HL-60 (cell line): ENCODE measurements at regions not wholly inside any gene's neighbourhood (a gene's known extent, or its start where the extent isn't known, plus 50 kb on each side); places are given as distances from the start of the nearest gene placed in this dataset.

ENCODE experiments used
- GABPA ChIP-seq: IDR thresholded peaks from 2 replicates; pipeline ENCODE4 v1.6.1; 2012; ENCODE audit warnings: low read depth
- TF ChIP-seq, protein P1 (sequence below): IDR thresholded peaks from one replicate; pipeline ENCODE4 v1.5.1; 2011; ENCODE audit warnings: low read length, control low read depth, inconsistent platforms; ENCODE audit not compliant: insufficient read depth

DNA sequence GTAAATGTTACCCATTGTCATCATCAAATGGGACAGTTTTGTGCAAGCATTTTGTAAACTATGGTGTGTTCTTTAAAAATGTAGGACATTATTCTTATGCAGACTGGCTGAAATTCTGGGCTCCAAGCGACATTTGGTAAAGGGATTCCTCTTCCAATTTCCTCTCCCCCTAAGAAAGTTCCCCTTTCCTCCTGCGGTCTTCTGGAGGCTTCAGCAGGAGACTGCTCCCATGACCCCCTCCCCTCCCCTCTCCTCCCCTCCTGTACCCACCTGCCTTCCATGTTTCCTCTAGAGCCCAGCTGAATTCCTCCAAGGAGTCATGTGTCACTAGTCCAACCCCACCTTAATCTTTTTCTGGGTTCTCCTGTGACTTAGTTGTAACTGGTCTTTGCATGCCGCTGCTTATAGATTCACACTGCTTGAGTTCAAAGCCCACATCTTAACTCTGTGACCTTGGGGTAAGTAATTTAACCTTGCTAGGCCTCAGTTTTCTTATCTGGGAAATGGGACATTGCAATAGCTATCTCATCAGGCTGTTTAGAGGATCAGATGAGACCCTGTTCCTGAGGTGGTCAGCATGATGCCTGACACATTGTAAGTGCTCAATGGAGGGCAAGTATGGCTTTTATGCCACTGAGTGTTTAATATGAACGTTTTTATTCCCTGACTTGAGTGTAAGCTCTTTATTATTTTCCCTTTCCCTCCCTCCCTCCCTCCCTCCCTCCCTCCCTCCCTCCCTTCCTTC lies 69.9 kb upstream of the WDR26 start:
- no peak for TF ChIP-seq GABPA
- TF ChIP-seq, protein P1, sequence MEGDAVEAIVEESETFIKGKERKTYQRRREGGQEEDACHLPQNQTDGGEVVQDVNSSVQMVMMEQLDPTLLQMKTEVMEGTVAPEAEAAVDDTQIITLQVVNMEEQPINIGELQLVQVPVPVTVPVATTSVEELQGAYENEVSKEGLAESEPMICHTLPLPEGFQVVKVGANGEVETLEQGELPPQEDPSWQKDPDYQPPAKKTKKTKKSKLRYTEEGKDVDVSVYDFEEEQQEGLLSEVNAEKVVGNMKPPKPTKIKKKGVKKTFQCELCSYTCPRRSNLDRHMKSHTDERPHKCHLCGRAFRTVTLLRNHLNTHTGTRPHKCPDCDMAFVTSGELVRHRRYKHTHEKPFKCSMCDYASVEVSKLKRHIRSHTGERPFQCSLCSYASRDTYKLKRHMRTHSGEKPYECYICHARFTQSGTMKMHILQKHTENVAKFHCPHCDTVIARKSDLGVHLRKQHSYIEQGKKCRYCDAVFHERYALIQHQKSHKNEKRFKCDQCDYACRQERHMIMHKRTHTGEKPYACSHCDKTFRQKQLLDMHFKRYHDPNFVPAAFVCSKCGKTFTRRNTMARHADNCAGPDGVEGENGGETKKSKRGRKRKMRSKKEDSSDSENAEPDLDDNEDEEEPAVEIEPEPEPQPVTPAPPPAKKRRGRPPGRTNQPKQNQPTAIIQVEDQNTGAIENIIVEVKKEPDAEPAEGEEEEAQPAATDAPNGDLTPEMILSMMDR: no peak
